AG04450 (cell line): ENCODE measurements at regions not wholly inside any gene's neighbourhood (a gene's known extent, or its start where the extent isn't known, plus 50 kb on each side); places are given as distances from the start of the nearest gene placed in this dataset.

Experiments used
- CTCF ChIA-PET: fragments of 300-600, 350-600 bp; formaldehyde crosslinking; extraction: SDS; loops from one replicate; lab custom pipeline; 2022; ENCODE audit warnings: antibody characterized with exemption, inconsistent platforms; lab: Charles Lee
- POLR2A ChIA-PET: fragments of 350-600 bp; formaldehyde crosslinking; extraction: SDS; loops from one replicate; lab custom pipeline; 2021; ENCODE audit warnings: antibody characterized with exemption, inconsistent platforms; lab: Yijun Ruan, JAX
- DNase-seq: peaks from one replicate; pipeline ENCODE4 v3.0.0-alpha.2; 2011; ENCODE audit warnings: low read depth, low spot score
- H3K27ac ChIP-seq: one replicate; pipeline ENCODE4 v1.5.1; 2012; ENCODE audit warnings: low read depth, low read length, control low read depth
- H3K27me3 ChIP-seq: one replicate; pipeline ENCODE4 v1.6.0; 2012; ENCODE audit warnings: low read length; ENCODE audit not compliant: control insufficient read depth, insufficient read depth
- H3K4me3 ChIP-seq: 2 replicates; pipeline ENCODE4 v1.5.1; 2011; ENCODE audit warnings: mild to moderate bottlenecking, low read depth, low read length, control low read depth
- H3K9me3 ChIP-seq: 2 replicates; pipeline ENCODE4 v1.5.1; 2012; ENCODE audit warnings: low read length; ENCODE audit not compliant: control insufficient read depth, insufficient read depth
- CTCF ChIP-seq: IDR thresholded peaks from 2 replicates; pipeline ENCODE4 v1.5.1; 2011; ENCODE audit warnings: low read depth, low read length, control low read depth, inconsistent platforms

GRCh38 chr1:189597083-189597482, 880.6 kb downstream of the BRINP3 start:
- TF ChIP-seq CTCF = no peak
- POLR2A ChIA-PET = no interaction called here

GRCh38 chr1:189605226-189605625, 872.4 kb downstream of the BRINP3 start:
- TF ChIP-seq CTCF = no peak
- ChIA-PET POLR2A (no interaction called here), CTCF (no interaction called here)
- Histone ChIP-seq H3K27me3 (no peaks in the 10 kb centered on the region), H3K4me3 (no peak overlapping the region), H3K27ac (no peak overlapping the region), H3K9me3 (no peaks in the 10 kb centered on the region)
- no peak for DNase-seq

More at GRCh38 chr1:189597083-189597482, 880.6 kb downstream of the BRINP3 start:
- Histone ChIP-seq H3K9me3 (no peaks in the 10 kb centered on the region), H3K27me3 (no peaks in the 10 kb centered on the region), H3K4me3 (no peak overlapping the region), H3K27ac (no peak overlapping the region)
- DNase-seq = no peak
- CTCF ChIA-PET = no interaction called here

- no peak for DNase-seq
- Histone ChIP-seq H3K4me3 (no peak overlapping the region), H3K9me3 (no peaks in the 10 kb centered on the region), H3K27me3 (no peaks in the 10 kb centered on the region), H3K27ac (no peak overlapping the region)
- ChIA-PET CTCF (no interaction called here), POLR2A (no interaction called here)
- no peak for TF ChIP-seq CTCF
Measured at GRCh38 chr1:189606047-189606446, 871.6 kb downstream of the BRINP3 start.

- Histone ChIP-seq H3K27me3 (no peaks in the 10 kb centered on the region), H3K9me3 (no peaks in the 10 kb centered on the region), H3K4me3 (no peak overlapping the region), H3K27ac (no peak overlapping the region)
- DNase-seq = peak; percentile 43
- CTCF ChIA-PET = no interaction called here
- POLR2A ChIA-PET = no interaction called here
- no peak for TF ChIP-seq CTCF
Measured at GRCh38 chr1:189606795-189607476, 870.7 kb downstream of the BRINP3 start.

DNA sequence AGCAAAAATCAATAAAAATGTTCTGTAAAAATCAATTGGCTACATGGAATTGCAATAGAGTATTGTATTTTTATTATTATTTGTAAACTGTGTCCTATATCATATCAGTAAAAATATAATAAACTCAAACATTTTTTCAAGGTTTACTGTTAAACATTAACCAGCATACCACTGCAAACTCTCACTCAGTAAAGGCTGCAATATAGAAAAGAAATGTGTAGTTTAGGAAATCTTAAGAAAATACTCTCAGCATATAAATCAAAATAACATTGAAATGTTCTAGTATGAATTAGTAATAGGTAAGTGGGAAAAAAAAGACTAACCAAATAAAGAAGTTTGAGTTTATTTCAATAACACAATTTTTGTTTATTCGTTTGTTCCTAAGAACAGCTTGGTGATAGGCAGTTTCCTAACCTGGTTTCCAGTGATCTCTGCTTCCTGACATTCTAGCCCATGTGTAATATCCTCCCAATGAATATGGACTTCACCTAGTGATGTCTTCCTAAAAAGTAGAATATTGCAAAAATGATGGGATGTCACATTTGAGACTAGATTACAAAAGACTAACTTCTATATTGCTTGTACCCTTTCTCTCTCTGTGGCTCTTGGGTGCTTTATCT, 870.1 kb downstream of the BRINP3 start:
- CTCF ChIA-PET = no interaction called here
- H3K27me3 ChIP-seq = no peaks in the 10 kb centered on the region
- no peaks in the 10 kb centered on the region for H3K9me3 ChIP-seq
- DNase-seq = no peak
- H3K27ac ChIP-seq = no peak overlapping the region
- POLR2A ChIA-PET = no interaction called here
- no peak for TF ChIP-seq CTCF
- H3K4me3 ChIP-seq = no peak overlapping the region
